IPS-18a (cell line): ENCODE measurements at regions not wholly inside any gene's neighbourhood (a gene's known extent, or its start where the extent isn't known, plus 50 kb on each side); places are given as distances from the start of the nearest gene placed in this dataset.
"Not testable (repeated sequence)": the region's sequence is repeated elsewhere in the genome, so short reads cannot be mapped to it uniquely, and the experiment has no call there.

Experiments
- H3K27ac ChIP-seq: one replicate; pipeline ENCODE4 v1.5.1; 2013; ENCODE audit warnings: low read length
- H3K27me3 ChIP-seq: one replicate; pipeline ENCODE4 v1.6.1; 2013; ENCODE audit warnings: mild to moderate bottlenecking, low read length; ENCODE audit not compliant: control insufficient read depth, insufficient read depth
- H3K36me3 ChIP-seq: one replicate; pipeline ENCODE4 v1.6.1; 2013; ENCODE audit warnings: low read depth, low read length; ENCODE audit not compliant: control insufficient read depth
- H3K4me1 ChIP-seq: one replicate; pipeline ENCODE4 v1.6.1; 2013; ENCODE audit warnings: low read depth, low read length; ENCODE audit not compliant: control insufficient read depth
- H3K4me3 ChIP-seq: one replicate; pipeline ENCODE4 v1.5.1; 2013; ENCODE audit warnings: low read length
- H3K9ac ChIP-seq: one replicate; pipeline ENCODE4 v1.6.1; 2013; ENCODE audit warnings: mild to moderate bottlenecking, low read length, moderate library complexity
- H3K9me3 ChIP-seq: one replicate; pipeline ENCODE4 v1.6.1; 2013; ENCODE audit warnings: low read depth, low read length; ENCODE audit not compliant: control insufficient read depth

DNA sequence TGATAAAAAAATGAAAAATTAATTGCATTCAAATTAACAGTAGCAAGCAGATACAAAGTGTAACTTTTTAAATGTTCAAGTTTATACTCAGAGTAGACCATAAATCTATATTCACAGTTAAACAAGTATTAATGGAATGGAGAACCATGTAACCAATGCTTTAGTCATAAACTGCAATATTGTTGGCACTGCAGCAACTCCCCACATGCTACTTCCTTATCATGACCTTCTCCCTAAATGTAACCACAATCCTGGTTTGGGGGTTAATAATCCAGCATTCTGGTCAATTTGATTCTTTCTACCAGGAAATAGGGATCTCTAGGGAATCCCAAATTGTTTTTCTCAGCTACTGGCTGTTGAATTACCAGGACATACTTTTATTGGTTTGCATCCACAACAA is 223.9 kb upstream of the DCAF8L1 start:
- H3K27ac ChIP-seq: no peak overlapping the region
- H3K36me3 ChIP-seq: no peaks in the 10 kb centered on the region
- peaks cover 8% of the 10 kb centered on the region for H3K9me3 ChIP-seq
- H3K27me3 ChIP-seq: peaks cover 5% of the 10 kb centered on the region
- no peaks in the 10 kb centered on the region for H3K4me1 ChIP-seq
- H3K9ac ChIP-seq: no peak overlapping the region
- H3K4me3 ChIP-seq: no peak overlapping the region

DNA sequence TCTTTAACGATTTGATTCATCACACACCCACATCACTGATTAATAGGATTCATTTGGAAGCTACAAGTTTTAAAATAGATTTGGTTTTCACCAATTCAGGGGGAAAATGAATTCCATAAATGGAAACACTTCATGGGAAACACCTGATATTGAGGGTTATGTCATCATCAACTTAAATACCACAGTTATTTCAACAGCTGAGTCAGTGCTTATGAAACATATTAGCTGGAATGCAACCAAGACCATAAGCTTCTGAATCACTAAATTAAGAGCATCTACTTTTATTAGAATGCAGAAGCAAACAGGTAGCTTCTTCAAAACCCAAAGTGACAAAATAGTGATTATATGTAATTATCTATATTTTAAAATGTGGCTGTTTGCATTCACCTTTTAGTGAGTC is 207.8 kb upstream of the DCAF8L1 start:
- no peak overlapping the region for H3K27ac ChIP-seq
- H3K9me3 ChIP-seq: peaks cover 19% of the 10 kb centered on the region
- no peaks in the 10 kb centered on the region for H3K27me3 ChIP-seq
- H3K4me3 ChIP-seq: no peak overlapping the region
- H3K9ac ChIP-seq: no peak overlapping the region
- H3K36me3 ChIP-seq: no peaks in the 10 kb centered on the region
- H3K4me1 ChIP-seq: no peaks in the 10 kb centered on the region

- Histone ChIP-seq H3K4me3 (no peak overlapping the region), H3K9me3 (peaks cover 19% of the 10 kb centered on the region), H3K27ac (no peak overlapping the region), H3K36me3 (no peaks in the 10 kb centered on the region), H3K9ac (no peak overlapping the region), H3K4me1 (no peaks in the 10 kb centered on the region), H3K27me3 (no peaks in the 10 kb centered on the region)
These were observed 207.3 kb upstream of the DCAF8L1 start for GRCh38 chrX:28188526-28188925.

DNA sequence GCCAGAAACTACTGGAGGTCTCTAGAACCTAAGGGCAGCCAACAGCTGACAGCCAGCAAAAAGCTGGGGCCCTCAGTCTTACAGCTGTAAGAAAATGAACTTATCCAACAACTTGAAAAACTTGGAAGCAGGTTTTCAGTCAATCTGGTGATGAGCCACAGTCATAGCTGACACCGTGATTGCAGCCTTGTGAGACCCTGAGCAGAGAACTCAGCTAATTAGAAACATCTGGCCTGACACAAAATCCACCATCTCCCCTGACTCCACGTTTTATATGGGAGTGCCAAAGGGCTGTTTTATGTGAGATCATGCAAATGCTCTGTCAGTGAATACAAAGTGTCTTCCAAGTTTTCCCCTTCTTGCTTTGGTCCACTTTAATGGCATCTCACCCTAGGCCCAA is 198.8 kb upstream of the DCAF8L1 start:
- no peak overlapping the region for H3K27ac ChIP-seq
- H3K9me3 ChIP-seq: peaks cover 20% of the 10 kb centered on the region
- H3K36me3 ChIP-seq: no peaks in the 10 kb centered on the region
- no peaks in the 10 kb centered on the region for H3K4me1 ChIP-seq
- H3K27me3 ChIP-seq: no peaks in the 10 kb centered on the region
- no peak overlapping the region for H3K9ac ChIP-seq
- H3K4me3 ChIP-seq: no peak overlapping the region

GRCh38 chrX:28178206-28178605 is 197.0 kb upstream of the DCAF8L1 start:
- H3K27me3 ChIP-seq: no peaks in the 10 kb centered on the region
- no peaks in the 10 kb centered on the region for H3K36me3 ChIP-seq
- H3K27ac ChIP-seq: no peak overlapping the region
- H3K9me3 ChIP-seq: peaks cover 17% of the 10 kb centered on the region
- H3K4me3 ChIP-seq: no peak overlapping the region
- H3K4me1 ChIP-seq: no peaks in the 10 kb centered on the region
- H3K9ac ChIP-seq: no peak overlapping the region

- no peaks in the 10 kb centered on the region for H3K27me3 ChIP-seq
- no peaks in the 10 kb centered on the region for H3K4me1 ChIP-seq
- H3K27ac ChIP-seq: no peak overlapping the region
- no peak overlapping the region for H3K9ac ChIP-seq
- H3K36me3 ChIP-seq: no peaks in the 10 kb centered on the region
- H3K9me3 ChIP-seq: peaks cover 11% of the 10 kb centered on the region
- H3K4me3 ChIP-seq: no peak overlapping the region
These were observed 196.0 kb upstream of the DCAF8L1 start for GRCh38 chrX:28177202-28177601.

DNA sequence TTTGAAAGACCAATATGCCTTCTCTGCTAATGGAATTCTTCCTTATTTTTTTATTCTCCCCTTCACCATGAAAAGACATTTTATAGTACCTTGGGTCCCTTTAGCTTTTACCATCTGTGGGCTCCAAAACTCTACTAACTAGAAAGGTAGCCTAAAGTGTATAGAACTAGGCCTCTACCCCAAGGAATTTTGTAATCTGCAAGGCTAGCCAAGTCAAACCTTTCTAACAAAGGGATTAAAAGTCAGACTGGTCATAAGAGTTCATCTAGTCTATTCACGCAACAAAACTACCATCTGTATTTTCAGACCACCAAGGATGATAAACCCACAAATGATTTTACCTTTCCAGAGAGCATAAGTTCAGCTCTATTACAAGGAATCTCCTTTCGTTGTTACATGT is 189.5 kb upstream of the DCAF8L1 start:
- peaks cover 7% of the 10 kb centered on the region for H3K9me3 ChIP-seq
- H3K4me1 ChIP-seq: no peaks in the 10 kb centered on the region
- H3K36me3 ChIP-seq: no peaks in the 10 kb centered on the region
- no peaks in the 10 kb centered on the region for H3K27me3 ChIP-seq
- H3K9ac ChIP-seq: no peak overlapping the region
- H3K4me3 ChIP-seq: no peak overlapping the region
- no peak overlapping the region for H3K27ac ChIP-seq

GRCh38 chrX:28158019-28158777 is 176.9 kb upstream of the DCAF8L1 start:
- Histone ChIP-seq H3K4me3 (no peak overlapping the region), H3K27ac (no peak overlapping the region), H3K9me3 (peaks cover 14% of the 10 kb centered on the region), H3K27me3 (no peaks in the 10 kb centered on the region), H3K36me3 (no peaks in the 10 kb centered on the region), H3K4me1 (peaks cover 3% of the 10 kb centered on the region), H3K9ac (no peak overlapping the region)

GRCh38 chrX:28152263-28152662 is 171.0 kb upstream of the DCAF8L1 start:
- not testable (repeated sequence) for H3K27ac ChIP-seq, H3K27me3 ChIP-seq, H3K4me3 ChIP-seq, H3K9ac ChIP-seq, H3K4me1 ChIP-seq, H3K9me3 ChIP-seq, H3K36me3 ChIP-seq

DNA sequence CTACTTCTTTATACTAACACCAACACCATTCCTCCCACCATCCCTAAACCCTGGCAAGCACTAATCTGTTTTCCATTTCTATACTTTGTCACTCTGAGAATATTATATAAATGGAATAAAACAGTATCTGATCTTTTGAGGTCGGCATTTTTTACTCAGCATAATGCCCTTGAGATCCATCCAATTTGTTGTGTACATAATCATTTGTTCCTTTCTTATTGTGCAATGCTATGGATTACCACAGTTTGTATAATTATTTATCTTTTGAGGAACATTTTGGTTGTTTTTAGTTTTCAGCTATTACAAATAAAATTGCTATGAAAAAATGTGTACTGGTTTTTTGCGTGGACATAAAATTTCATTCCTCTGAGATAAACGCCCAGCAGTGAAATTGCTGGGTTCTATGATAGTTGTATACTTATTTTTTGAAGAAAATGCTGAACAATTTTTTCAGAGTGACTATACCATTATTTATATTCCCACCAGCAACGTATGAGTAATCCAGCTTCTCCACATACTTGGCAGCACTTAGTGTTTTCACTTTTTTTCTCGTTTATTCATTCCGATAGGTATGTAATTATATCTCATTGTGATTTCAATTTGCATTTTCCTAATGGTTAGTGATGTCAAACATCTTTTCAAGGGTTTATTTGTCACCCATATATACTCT is 154.3 kb upstream of the DCAF8L1 start:
- Histone ChIP-seq H3K9me3 (peaks cover 8% of the 10 kb centered on the region), H3K27ac (no peak overlapping the region), H3K4me1 (no peaks in the 10 kb centered on the region), H3K27me3 (no peaks in the 10 kb centered on the region), H3K36me3 (no peaks in the 10 kb centered on the region), H3K9ac (no peak overlapping the region), H3K4me3 (no peak overlapping the region)

GRCh38 chrX:28133763-28134162 is 152.5 kb upstream of the DCAF8L1 start:
- Histone ChIP-seq H3K4me3 (no peak overlapping the region), H3K36me3 (no peaks in the 10 kb centered on the region), H3K9me3 (peaks cover 3% of the 10 kb centered on the region), H3K9ac (no peak overlapping the region), H3K4me1 (no peaks in the 10 kb centered on the region), H3K27me3 (peaks cover 12% of the 10 kb centered on the region), H3K27ac (no peak overlapping the region)

GRCh38 chrX:28127662-28128061 is 146.4 kb upstream of the DCAF8L1 start:
- H3K9ac ChIP-seq: no peak overlapping the region
- H3K4me1 ChIP-seq: no peaks in the 10 kb centered on the region
- no peaks in the 10 kb centered on the region for H3K36me3 ChIP-seq
- H3K27ac ChIP-seq: no peak overlapping the region
- H3K9me3 ChIP-seq: peaks cover 12% of the 10 kb centered on the region
- peaks cover 70% of the 10 kb centered on the region for H3K27me3 ChIP-seq
- no peak overlapping the region for H3K4me3 ChIP-seq
